SK-N-SH (cell line): ENCODE measurements at regions not wholly inside any gene's neighbourhood (a gene's known extent, or its start where the extent isn't known, plus 50 kb on each side); places are given as distances from the start of the nearest gene placed in this dataset.

ENCODE experiments used
- CTCF ChIA-PET: fragments of 300-600, 350-600 bp; formaldehyde crosslinking; extraction: SDS; loops from one replicate; lab custom pipeline; 2021; lab: Yijun Ruan, JAX
- POLR2A ChIA-PET: fragments of 350-600 bp; sonication (Branson Sonifier 250); formaldehyde crosslinking; extraction: SDS; loops from one replicate; lab custom pipeline; 2020; ENCODE audit warnings: antibody characterized with exemption, inconsistent platforms; lab: Yijun Ruan, JAX
- DNase-seq: peaks from one replicate; pipeline ENCODE4 v3.0.0; 2012
- H2AFZ ChIP-seq: fragments of 200-600 bp; sonication (generic); 2 replicates; pipeline ENCODE4 v1.8.1; 2016; ENCODE audit warnings: antibody characterized with exemption, mild to moderate bottlenecking, low read depth
- H3F3A ChIP-seq: fragments of 200-600 bp; sonication (generic); replicated peaks from 2 replicates; pipeline ENCODE3; 2016; ENCODE audit warnings: antibody characterized with exemption, mild to moderate bottlenecking; ENCODE audit not compliant: insufficient read depth
- H3K27ac ChIP-seq, 2 experiments: fragments of 200-500 bp in 1 of 2; fragments of 200-600 bp in 1 of 2; sonication (Bioruptor generic) in 1 of 2; sonication (generic), shearing (Covaris generic) in 1 of 2; 2 replicates each; pipeline versions ENCODE4 v1.5.1 to v1.6.1; 2014 to 2016; ENCODE audit warnings: low read depth in 2 of 2, inconsistent platforms in 1 of 2, low read length in 1 of 2, mild to moderate bottlenecking in 1 of 2, mixed read lengths in 1 of 2
- H3K27me3 ChIP-seq: fragments of 200-600 bp; sonication (generic), shearing (Covaris generic); 2 replicates; pipeline ENCODE4 v1.6.1; 2016; ENCODE audit warnings: mixed run types; ENCODE audit not compliant: insufficient read depth
- H3K36me3 ChIP-seq, 2 experiments: fragments of 200-500 bp in 1 of 2; fragments of 200-600 bp in 1 of 2; sonication (Bioruptor generic) in 1 of 2; sonication (generic) in 1 of 2; replicated peaks in 1 of 2; 2 replicates each; pipeline versions ENCODE3 to v1.5.1; 2014 to 2016; ENCODE audit warnings: low read length in 1 of 2, mild to moderate bottlenecking in 1 of 2; ENCODE audit not compliant: insufficient read depth in 2 of 2, control insufficient read depth in 1 of 2
- H3K4me1 ChIP-seq, 2 experiments: fragments of 200-500 bp in 1 of 2; fragments of 200-600 bp in 1 of 2; sonication (Bioruptor generic) in 1 of 2; sonication (generic), shearing (Covaris generic) in 1 of 2; 2 replicates each; pipeline versions ENCODE4 v1.5.1 to v1.6.1; 2014 to 2016; ENCODE audit warnings: low read depth in 1 of 2, low read length in 1 of 2, mixed run types in 1 of 2; ENCODE audit not compliant: insufficient read depth in 2 of 2, control insufficient read depth in 1 of 2
- H3K4me2 ChIP-seq: fragments of 200-600 bp; sonication (generic), shearing (Covaris generic); 2 replicates; pipeline ENCODE4 v1.6.1; 2017; ENCODE audit warnings: mixed run types
- H3K4me3 ChIP-seq, 2 experiments: fragments of 200-500 bp in 1 of 2; fragments of 200-600 bp in 1 of 2; sonication (Bioruptor generic) in 1 of 2; sonication (generic), shearing (Covaris generic) in 1 of 2; 2 replicates each; pipeline versions ENCODE4 v1.5.1 to v1.8.1; 2014 to 2016; ENCODE audit warnings: low read depth in 2 of 2, inconsistent platforms in 1 of 2, low read length in 1 of 2, mild to moderate bottlenecking in 1 of 2, mixed read lengths in 1 of 2, moderate library complexity in 1 of 2
- H3K79me2 ChIP-seq: fragments of 200-600 bp; sonication (generic); 2 replicates; pipeline ENCODE4 v1.8.1; 2017; ENCODE audit warnings: mild to moderate bottlenecking; ENCODE audit not compliant: insufficient read depth
- H3K9ac ChIP-seq: fragments of 200-600 bp; sonication (generic); 2 replicates; pipeline ENCODE4 v1.6.1; 2017; ENCODE audit warnings: mixed run types
- H3K9me2 ChIP-seq: fragments of 200-600 bp; sonication (generic); 2 replicates; pipeline ENCODE4 v1.6.1; 2017; ENCODE audit warnings: mixed run types
- H3K9me3 ChIP-seq: fragments of 200-600 bp; sonication (generic); 2 replicates; pipeline ENCODE4 v1.6.1; 2017; ENCODE audit warnings: mixed run types, mild to moderate bottlenecking, moderate library complexity
- H4K20me1 ChIP-seq: fragments of 200-600 bp; sonication (generic); 2 replicates; pipeline ENCODE4 v1.6.1; 2017; ENCODE audit warnings: mild to moderate bottlenecking, mixed run types; ENCODE audit not compliant: insufficient read depth
- FOSL2 ChIP-seq: IDR thresholded peaks from 2 replicates; pipeline ENCODE4 v1.4.0; 2012; ENCODE audit warnings: low read depth, mild to moderate bottlenecking, moderate library complexity, borderline replicate concordance
- FOXJ3 ChIP-seq: sonication (generic); formaldehyde crosslinking; IDR thresholded peaks from 2 replicates; pipeline ENCODE4 v1.5.1; 2020; ENCODE audit warnings: mild to moderate bottlenecking, missing genetic modification reagents
- FOXM1 ChIP-seq: IDR thresholded peaks from 2 replicates; pipeline ENCODE4 v1.4.0; 2012; ENCODE audit warnings: low read depth, mild to moderate bottlenecking
- MEF2A ChIP-seq: IDR thresholded peaks from 2 replicates; pipeline ENCODE4 v1.4.0; 2012; ENCODE audit warnings: low read depth, borderline replicate concordance
- MXI1 ChIP-seq: IDR thresholded peaks from 2 replicates; pipeline ENCODE4 v1.6.1; 2012; ENCODE audit warnings: mild to moderate bottlenecking, low read depth, low read length, improper control_type of control experiment
- RAD21 ChIP-seq: IDR thresholded peaks from 2 replicates; pipeline ENCODE4 v1.6.1; 2012; ENCODE audit warnings: mild to moderate bottlenecking, low read length
- RFX5 ChIP-seq: IDR thresholded peaks from 2 replicates; pipeline ENCODE4 v1.6.1; 2012; ENCODE audit warnings: mild to moderate bottlenecking, improper control_type of control experiment, low read length
- YY1 ChIP-seq: IDR thresholded peaks from 2 replicates; pipeline ENCODE4 v1.4.0; 2012; ENCODE audit warnings: low read depth, mild to moderate bottlenecking
- WGBS: methylation state at CpG from one replicate; pipeline ENCODE4 v1.1.6; 2017; ENCODE audit warnings: low lambda C conversion rate; 5-methylcytosine and 5-hydroxymethylcytosine counted together
- TF ChIP-seq, protein P1 (sequence below): IDR thresholded peaks from 2 replicates; pipeline ENCODE4; 2012
- TF ChIP-seq, protein P2 (sequence below): fragments of 150-350 bp; IDR thresholded peaks from 2 replicates; pipeline ENCODE4 v1.6.1; 2017; ENCODE audit warnings: antibody characterized with exemption, low read length, low read depth, borderline replicate concordance
- TF ChIP-seq, protein P3 (sequence below): IDR thresholded peaks from 2 replicates; pipeline ENCODE4 v1.4.0; 2012; ENCODE audit warnings: low read depth, borderline replicate concordance
- TF ChIP-seq, protein P4 (sequence below): IDR thresholded peaks from 2 replicates; pipeline ENCODE4 v1.6.1; 2012; ENCODE audit warnings: mild to moderate bottlenecking, low read depth, low read length, moderate library complexity

DNA sequence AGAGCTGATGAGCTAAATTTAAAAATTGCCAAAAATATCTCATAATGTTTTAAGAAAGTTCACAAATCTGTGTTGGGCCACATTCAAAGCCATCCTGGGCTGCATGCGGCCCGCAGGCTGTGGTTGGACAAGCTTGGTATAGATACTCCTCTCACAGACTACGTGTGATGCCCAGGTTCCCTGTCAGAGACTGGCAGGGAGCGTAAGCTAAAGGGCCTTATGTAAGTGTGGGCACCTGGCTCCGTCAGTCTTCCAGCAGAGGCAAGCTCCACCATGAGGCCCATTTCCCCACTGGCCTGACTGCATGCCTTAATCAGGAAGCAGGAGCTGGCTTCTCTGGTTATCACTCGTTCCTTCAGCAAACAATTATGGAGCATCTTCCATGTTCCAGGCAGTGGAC, 200.2 kb downstream of the FOXO1 start:
- Histone ChIP-seq H3K9me2 (no peaks in the 10 kb centered on the region), H3K9ac (no peak overlapping the region), H3K4me1 (no peaks in the 10 kb centered on the region), H3K4me2 (no peak overlapping the region), H3K27me3 (no peaks in the 10 kb centered on the region), H4K20me1 (no peaks in the 10 kb centered on the region), H3K79me2 (no peaks in the 10 kb centered on the region), H2AFZ (no peak overlapping the region), H3K27ac (no peak overlapping the region), H3K4me3 (no peak overlapping the region), H3K9me3 (no peaks in the 10 kb centered on the region), H3F3A (no peaks in the 10 kb centered on the region), H3K36me3 (no peaks in the 10 kb centered on the region)
- CTCF ChIA-PET, result no interaction called here
- no peak for TF ChIP-seq MEF2A
- TF ChIP-seq RFX5, result no peak
- TF ChIP-seq, protein P1, sequence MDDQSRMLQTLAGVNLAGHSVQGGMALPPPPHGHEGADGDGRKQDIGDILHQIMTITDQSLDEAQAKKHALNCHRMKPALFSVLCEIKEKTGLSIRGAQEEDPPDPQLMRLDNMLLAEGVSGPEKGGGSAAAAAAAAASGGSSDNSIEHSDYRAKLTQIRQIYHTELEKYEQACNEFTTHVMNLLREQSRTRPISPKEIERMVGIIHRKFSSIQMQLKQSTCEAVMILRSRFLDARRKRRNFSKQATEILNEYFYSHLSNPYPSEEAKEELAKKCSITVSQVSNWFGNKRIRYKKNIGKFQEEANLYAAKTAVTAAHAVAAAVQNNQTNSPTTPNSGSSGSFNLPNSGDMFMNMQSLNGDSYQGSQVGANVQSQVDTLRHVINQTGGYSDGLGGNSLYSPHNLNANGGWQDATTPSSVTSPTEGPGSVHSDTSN, result no peak
- no peak for TF ChIP-seq RAD21
- no peak for TF ChIP-seq FOSL2
- TF ChIP-seq FOXJ3 (CRISPR knock-in tag), result no peak
- TF ChIP-seq MXI1, result no peak
- TF ChIP-seq FOXM1, result no peak
- TF ChIP-seq, protein P2, sequence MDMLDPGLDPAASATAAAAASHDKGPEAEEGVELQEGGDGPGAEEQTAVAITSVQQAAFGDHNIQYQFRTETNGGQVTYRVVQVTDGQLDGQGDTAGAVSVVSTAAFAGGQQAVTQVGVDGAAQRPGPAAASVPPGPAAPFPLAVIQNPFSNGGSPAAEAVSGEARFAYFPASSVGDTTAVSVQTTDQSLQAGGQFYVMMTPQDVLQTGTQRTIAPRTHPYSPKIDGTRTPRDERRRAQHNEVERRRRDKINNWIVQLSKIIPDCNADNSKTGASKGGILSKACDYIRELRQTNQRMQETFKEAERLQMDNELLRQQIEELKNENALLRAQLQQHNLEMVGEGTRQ, result no peak
- TF ChIP-seq YY1, result no peak
- TF ChIP-seq, protein P3, sequence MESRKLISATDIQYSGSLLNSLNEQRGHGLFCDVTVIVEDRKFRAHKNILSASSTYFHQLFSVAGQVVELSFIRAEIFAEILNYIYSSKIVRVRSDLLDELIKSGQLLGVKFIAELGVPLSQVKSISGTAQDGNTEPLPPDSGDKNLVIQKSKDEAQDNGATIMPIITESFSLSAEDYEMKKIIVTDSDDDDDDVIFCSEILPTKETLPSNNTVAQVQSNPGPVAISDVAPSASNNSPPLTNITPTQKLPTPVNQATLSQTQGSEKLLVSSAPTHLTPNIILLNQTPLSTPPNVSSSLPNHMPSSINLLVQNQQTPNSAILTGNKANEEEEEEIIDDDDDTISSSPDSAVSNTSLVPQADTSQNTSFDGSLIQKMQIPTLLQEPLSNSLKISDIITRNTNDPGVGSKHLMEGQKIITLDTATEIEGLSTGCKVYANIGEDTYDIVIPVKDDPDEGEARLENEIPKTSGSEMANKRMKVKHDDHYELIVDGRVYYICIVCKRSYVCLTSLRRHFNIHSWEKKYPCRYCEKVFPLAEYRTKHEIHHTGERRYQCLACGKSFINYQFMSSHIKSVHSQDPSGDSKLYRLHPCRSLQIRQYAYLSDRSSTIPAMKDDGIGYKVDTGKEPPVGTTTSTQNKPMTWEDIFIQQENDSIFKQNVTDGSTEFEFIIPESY, result no peak
- TF ChIP-seq, protein P4, sequence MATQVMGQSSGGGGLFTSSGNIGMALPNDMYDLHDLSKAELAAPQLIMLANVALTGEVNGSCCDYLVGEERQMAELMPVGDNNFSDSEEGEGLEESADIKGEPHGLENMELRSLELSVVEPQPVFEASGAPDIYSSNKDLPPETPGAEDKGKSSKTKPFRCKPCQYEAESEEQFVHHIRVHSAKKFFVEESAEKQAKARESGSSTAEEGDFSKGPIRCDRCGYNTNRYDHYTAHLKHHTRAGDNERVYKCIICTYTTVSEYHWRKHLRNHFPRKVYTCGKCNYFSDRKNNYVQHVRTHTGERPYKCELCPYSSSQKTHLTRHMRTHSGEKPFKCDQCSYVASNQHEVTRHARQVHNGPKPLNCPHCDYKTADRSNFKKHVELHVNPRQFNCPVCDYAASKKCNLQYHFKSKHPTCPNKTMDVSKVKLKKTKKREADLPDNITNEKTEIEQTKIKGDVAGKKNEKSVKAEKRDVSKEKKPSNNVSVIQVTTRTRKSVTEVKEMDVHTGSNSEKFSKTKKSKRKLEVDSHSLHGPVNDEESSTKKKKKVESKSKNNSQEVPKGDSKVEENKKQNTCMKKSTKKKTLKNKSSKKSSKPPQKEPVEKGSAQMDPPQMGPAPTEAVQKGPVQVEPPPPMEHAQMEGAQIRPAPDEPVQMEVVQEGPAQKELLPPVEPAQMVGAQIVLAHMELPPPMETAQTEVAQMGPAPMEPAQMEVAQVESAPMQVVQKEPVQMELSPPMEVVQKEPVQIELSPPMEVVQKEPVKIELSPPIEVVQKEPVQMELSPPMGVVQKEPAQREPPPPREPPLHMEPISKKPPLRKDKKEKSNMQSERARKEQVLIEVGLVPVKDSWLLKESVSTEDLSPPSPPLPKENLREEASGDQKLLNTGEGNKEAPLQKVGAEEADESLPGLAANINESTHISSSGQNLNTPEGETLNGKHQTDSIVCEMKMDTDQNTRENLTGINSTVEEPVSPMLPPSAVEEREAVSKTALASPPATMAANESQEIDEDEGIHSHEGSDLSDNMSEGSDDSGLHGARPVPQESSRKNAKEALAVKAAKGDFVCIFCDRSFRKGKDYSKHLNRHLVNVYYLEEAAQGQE, result no peak
- 33% methylated on average over 1 of the region's 6 CpGs for WGBS
- POLR2A ChIA-PET, result no interaction called here
- no peak for DNase-seq
